H1 (cell line): ENCODE measurements at regions not wholly inside any gene's neighbourhood (a gene's known extent, or its start where the extent isn't known, plus 50 kb on each side); places are given as distances from the start of the nearest gene placed in this dataset.

Experiments
- CTCF ChIA-PET: fragments of 300-600 bp; sonication (Branson Sonifier 250); formaldehyde crosslinking; loops from one replicate; lab custom pipeline; 2021; ENCODE audit not compliant: partially characterized antibody; lab: Charles Lee
- POLR2A ChIA-PET: fragments of 300-600 bp; sonication (Branson Sonifier 250); formaldehyde crosslinking; loops from one replicate; lab custom pipeline; 2021; ENCODE audit warnings: inconsistent platforms; ENCODE audit not compliant: partially characterized antibody; lab: Charles Lee
- DNase-seq, 2 experiments: peaks; one replicate each; pipeline versions ENCODE4 v3.0.0 to v3.0.0-alpha.2; 2010 to 2022; ENCODE audit warnings: low spot score in 2 of 2, low read depth in 1 of 2, mixed read lengths in 1 of 2
- FAIRE-seq: peaks from 2 replicates; lab custom pipeline; 2011; peaks lifted over from hg19 to GRCh38; lab: Jason Lieb, UNC
- H2AFZ ChIP-seq: 2 replicates; pipeline ENCODE4 v1.8.1; 2012; ENCODE audit warnings: low read length, inconsistent platforms
- H2AK5ac ChIP-seq: 2 replicates; pipeline ENCODE4 v1.6.1; 2013; ENCODE audit warnings: low read depth, low read length
- H2BK120ac ChIP-seq: replicated peaks from 2 replicates; pipeline ENCODE3; 2013; ENCODE audit warnings: low read depth, low read length, inconsistent platforms
- H2BK12ac ChIP-seq: 2 replicates; pipeline ENCODE4 v1.6.1; 2013; ENCODE audit warnings: low read depth, low read length
- H2BK15ac ChIP-seq: 2 replicates; pipeline ENCODE4 v1.6.1; 2013; ENCODE audit warnings: low read length
- H2BK20ac ChIP-seq: 2 replicates; pipeline ENCODE4 v1.6.1; 2013; ENCODE audit warnings: low read length
- H2BK5ac ChIP-seq: 2 replicates; pipeline ENCODE4 v1.6.1; 2013; ENCODE audit warnings: low read depth, low read length
- H3K14ac ChIP-seq: 2 replicates; pipeline ENCODE4 v1.6.1; 2013; ENCODE audit warnings: inconsistent platforms; ENCODE audit not compliant: insufficient read length
- H3K18ac ChIP-seq: 2 replicates; pipeline ENCODE4 v1.6.1; 2013; ENCODE audit warnings: low read length; ENCODE audit errors: extremely low read depth
- H3K23ac ChIP-seq: 2 replicates; pipeline ENCODE4 v1.6.1; 2013; ENCODE audit warnings: inconsistent platforms; ENCODE audit not compliant: insufficient read length
- H3K23me2 ChIP-seq: 2 replicates; pipeline ENCODE4 v1.6.1; 2013; ENCODE audit warnings: low read depth, low read length
- H3K27ac ChIP-seq: 2 replicates; pipeline ENCODE4 v1.6.1; 2011; ENCODE audit warnings: low read depth, low read length, inconsistent platforms
- H3K27me3 ChIP-seq, 4 experiments: replicated peaks in 1 of 4; 1 replicate in 1 of 4; 2 replicates in 3 of 4; pipeline versions ENCODE4 v1.6.1 to v1.8.1; 2011 to 2013; ENCODE audit warnings: low read length in 3 of 4, mild to moderate bottlenecking in 3 of 4, inconsistent platforms in 2 of 4, mixed read lengths in 2 of 4, moderate library complexity in 1 of 4; ENCODE audit not compliant: control insufficient read depth in 3 of 4, insufficient read depth in 3 of 4; ENCODE audit errors: extremely low read depth in 1 of 4
- H3K36me3 ChIP-seq, 4 experiments: 2 replicates each; pipeline versions ENCODE4 v1.6.1 to v1.8.1; 2011 to 2013; ENCODE audit warnings: mild to moderate bottlenecking in 4 of 4, low read length in 3 of 4, moderate library complexity in 2 of 4, control low read depth in 1 of 4, inconsistent platforms in 1 of 4; ENCODE audit not compliant: insufficient read depth in 4 of 4, control insufficient read depth in 2 of 4
- H3K4ac ChIP-seq: replicated peaks from 2 replicates; pipeline ENCODE3; 2013; ENCODE audit warnings: low read length, low read depth, mixed read lengths, inconsistent platforms; ENCODE audit not compliant: insufficient read length
- H3K4me1 ChIP-seq, 4 experiments: replicated peaks in 1 of 4; 1 replicate in 1 of 4; 2 replicates in 3 of 4; pipeline versions ENCODE4 v1.6.1 to v1.8.1; 2011 to 2013; ENCODE audit warnings: low read length in 3 of 4, inconsistent platforms in 2 of 4, mixed read lengths in 1 of 4; ENCODE audit not compliant: insufficient read depth in 4 of 4, control insufficient read depth in 3 of 4
- H3K4me2 ChIP-seq, 2 experiments: 2 replicates each; pipeline versions ENCODE4 v1.6.1 to v1.8.1; 2011 to 2013; ENCODE audit warnings: low read depth in 2 of 2, low read length in 2 of 2, control low read depth in 1 of 2, inconsistent platforms in 1 of 2, mild to moderate bottlenecking in 1 of 2; ENCODE audit not compliant: insufficient read depth in 1 of 2
- H3K4me3 ChIP-seq, 4 experiments: fragments of 200-600, 300-600 bp in 1 of 4; sonication (generic), shearing (Covaris generic), sonication (Bioruptor Twin) in 1 of 4; 2 replicates each; pipeline versions ENCODE4 v1.5.1 to v1.8.1; 2011 to 2016; ENCODE audit warnings: low read length in 4 of 4, low read depth in 3 of 4, control low read depth in 2 of 4, inconsistent platforms in 2 of 4, mild to moderate bottlenecking in 2 of 4, mixed read lengths in 1 of 4, moderate library complexity in 1 of 4; ENCODE audit not compliant: insufficient read depth in 2 of 4; ENCODE audit errors: extremely low read depth in 1 of 4
- H3K56ac ChIP-seq: replicated peaks from 2 replicates; pipeline ENCODE3; 2013; ENCODE audit warnings: low read depth, mild to moderate bottlenecking, mixed read lengths, low read length, inconsistent platforms; ENCODE audit not compliant: insufficient read length
- H3K79me1 ChIP-seq: 2 replicates; pipeline ENCODE4 v1.6.1; 2013; ENCODE audit warnings: low read depth, low read length, control low read depth
- H3K79me2 ChIP-seq, 2 experiments: 2 replicates each; pipeline versions ENCODE4 v1.6.1 to v1.8.1; 2012 to 2013; ENCODE audit warnings: low read length in 2 of 2, mild to moderate bottlenecking in 2 of 2, inconsistent platforms in 1 of 2; ENCODE audit not compliant: insufficient read depth in 2 of 2, control insufficient read depth in 1 of 2
- H3K9ac ChIP-seq, 4 experiments: replicated peaks in 1 of 4; 1 replicate in 1 of 4; 2 replicates in 3 of 4; pipeline versions ENCODE4 v1.6.1 to v1.8.1; 2011 to 2013; ENCODE audit warnings: low read depth in 3 of 4, low read length in 3 of 4, control low read depth in 2 of 4, mild to moderate bottlenecking in 2 of 4, moderate library complexity in 2 of 4, inconsistent platforms in 1 of 4; ENCODE audit errors: extremely low read depth in 1 of 4
- H3K9me3 ChIP-seq, 2 experiments: 2 replicates each; pipeline versions ENCODE4 v1.6.1 to v1.8.1; 2012 to 2013; ENCODE audit warnings: mild to moderate bottlenecking in 2 of 2, moderate library complexity in 2 of 2, control low read depth in 1 of 2, inconsistent platforms in 1 of 2, low read depth in 1 of 2, low read length in 1 of 2, mixed read lengths in 1 of 2; ENCODE audit not compliant: insufficient read depth in 2 of 2
- H4K20me1 ChIP-seq, 2 experiments: replicated peaks in 1 of 2; 2 replicates each; pipeline versions ENCODE3 to v1.8.1; 2011 to 2013; ENCODE audit warnings: inconsistent platforms in 2 of 2, low read length in 2 of 2, mild to moderate bottlenecking in 1 of 2; ENCODE audit not compliant: insufficient read depth in 2 of 2, control insufficient read depth in 1 of 2
- H4K5ac ChIP-seq: 2 replicates; pipeline ENCODE4 v1.6.1; 2013; ENCODE audit warnings: low read length, low read depth, mixed read lengths, inconsistent platforms; ENCODE audit not compliant: insufficient read length
- H4K8ac ChIP-seq: 2 replicates; pipeline ENCODE4 v1.8.0; 2013; ENCODE audit warnings: mild to moderate bottlenecking, moderate library complexity, low read length, inconsistent platforms; ENCODE audit not compliant: insufficient read depth; ENCODE audit errors: extremely low read depth
- H4K91ac ChIP-seq: replicated peaks from 2 replicates; pipeline ENCODE3; 2013; ENCODE audit warnings: low read length, mixed read lengths, inconsistent platforms; ENCODE audit not compliant: insufficient read length
- ASH2L ChIP-seq: fragments of 200-600, 300-600 bp; sonication (generic); IDR thresholded peaks from one replicate; pipeline ENCODE4 v1.7.1; 2017; ENCODE audit warnings: low read length
- BRCA1 ChIP-seq: IDR thresholded peaks from 2 replicates; pipeline ENCODE4 v1.6.1; 2012; ENCODE audit warnings: low read depth, low read length, improper control_type of control experiment
- CEBPB ChIP-seq: IDR thresholded peaks from 2 replicates; pipeline ENCODE4 v1.6.1; 2012; ENCODE audit warnings: low read depth, low read length
- CHD1 ChIP-seq: IDR thresholded peaks from 2 replicates; pipeline ENCODE4 v1.6.1; 2012; ENCODE audit warnings: low read depth, low read length, improper control_type of control experiment
- CREB1 ChIP-seq: IDR thresholded peaks from 2 replicates; pipeline ENCODE4 v1.6.1; 2012; ENCODE audit warnings: inconsistent platforms
- HDAC6 ChIP-seq: IDR thresholded peaks from one replicate; pipeline ENCODE4 v1.7.1; 2012; ENCODE audit warnings: low read depth, mild to moderate bottlenecking, inconsistent platforms, low read length, moderate library complexity
- NANOG ChIP-seq: IDR thresholded peaks from 2 replicates; pipeline ENCODE4 v1.6.1; 2011; ENCODE audit warnings: low read length, low read depth, mild to moderate bottlenecking, inconsistent platforms; ENCODE audit not compliant: insufficient read depth, poor library complexity, severe bottlenecking
- RXRA ChIP-seq: IDR thresholded peaks from 2 replicates; pipeline ENCODE4 v1.6.1; 2011; ENCODE audit warnings: low read depth, mild to moderate bottlenecking, low read length, moderate library complexity; ENCODE audit not compliant: insufficient read depth
- SIN3A ChIP-seq, 2 experiments: IDR thresholded peaks in 1 of 2; conservative IDR thresholded peaks in 1 of 2; 2 replicates each; pipeline ENCODE4 v1.6.1; 2011 to 2012; ENCODE audit warnings: low read length in 2 of 2, improper control_type of control experiment in 1 of 2, low read depth in 1 of 2, mild to moderate bottlenecking in 1 of 2
- SP2 ChIP-seq: IDR thresholded peaks from 2 replicates; pipeline ENCODE4 v1.6.1; 2012; ENCODE audit warnings: mild to moderate bottlenecking, low read length, inconsistent platforms
- SUZ12 ChIP-seq: fragments of 200-600 bp; sonication (generic); IDR thresholded peaks from 2 replicates; pipeline ENCODE4 v1.6.1; 2012; ENCODE audit warnings: mild to moderate bottlenecking, inconsistent platforms, low read length, moderate library complexity, mixed read lengths
- ZNF274 ChIP-seq: IDR thresholded peaks from 2 replicates; pipeline ENCODE4 v1.7.0; 2012; ENCODE audit warnings: low read length, borderline replicate concordance; ENCODE audit errors: extremely low read depth
- WGBS, 2 experiments: shearing (Covaris generic) in 1 of 2; methylation state at CpG; one replicate each; pipeline versions ENCODE4 v1.1.6 to v1.1.7; 2013 to 2015; ENCODE audit warnings: low lambda C conversion rate in 2 of 2, mixed read lengths in 2 of 2, inconsistent platforms in 1 of 2, low coverage in 1 of 2, missing lambda C conversion rate in 1 of 2; ENCODE audit not compliant: insufficient replicate concordance in 2 of 2, insufficient coverage in 1 of 2, insufficient read length in 1 of 2; ENCODE audit errors: extremely low coverage in 1 of 2, missing lambda C conversion rate in 1 of 2; 5-methylcytosine and 5-hydroxymethylcytosine counted together
- TF ChIP-seq, protein P1 (sequence below), 3 experiments: IDR thresholded peaks; 1 replicate in 2 of 3; 2 replicates in 1 of 3; pipeline versions ENCODE4 v1.5.1 to v1.6.1; 2011; ENCODE audit warnings: low read length in 3 of 3, mild to moderate bottlenecking in 3 of 3, inconsistent platforms in 2 of 3, low read depth in 1 of 3, moderate library complexity in 1 of 3; ENCODE audit not compliant: insufficient read depth in 1 of 3; ENCODE audit errors: control extremely low read depth in 1 of 3

DNA sequence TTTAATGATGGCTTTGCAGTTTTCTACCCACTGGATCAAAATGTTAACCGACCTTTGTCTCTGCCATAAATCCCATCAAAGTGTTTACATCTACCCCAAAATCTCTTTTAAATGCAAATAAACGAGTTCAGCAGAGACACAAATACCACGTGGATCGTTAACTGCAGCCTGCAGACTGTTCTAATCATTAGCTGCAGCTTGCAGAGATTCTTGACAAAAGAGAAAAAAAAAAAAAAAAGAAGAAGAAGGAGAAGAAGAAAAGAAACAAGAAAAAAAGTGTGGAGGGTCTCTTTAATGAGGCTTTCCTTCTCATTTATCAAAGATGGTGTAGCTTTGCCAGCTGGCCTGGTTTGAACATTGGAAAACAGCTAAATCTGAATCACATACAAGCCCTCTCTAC lies 275.7 kb downstream of the NEDD1 start:
- H4K8ac ChIP-seq = no peak overlapping the region
- H3K4me2 ChIP-seq = no peak overlapping the region
- no peaks in the 10 kb centered on the region for H3K79me1 ChIP-seq
- H2AK5ac ChIP-seq = no peak overlapping the region
- H3K23me2 ChIP-seq = no peaks in the 10 kb centered on the region; the same call in 1 of the 2 replicates
- CTCF ChIA-PET = interaction anchor here (1.0 kb wide), 1 partner anchor 34 kb away, joined by 3 read pairs; no protein-coding TSS in a partner anchor
- no peak overlapping the region for H2BK5ac ChIP-seq
- 0 out of 4 replicates have a peak, but pooled peaks cover 0 to 3% of the 10 kb centered on the region in 2 experiments for H3K9me3 ChIP-seq
- H3K36me3 ChIP-seq = no peaks in the 10 kb centered on the region
- H3K23ac ChIP-seq = no peak overlapping the region
- no peak overlapping the region for H3K9ac ChIP-seq
- 83% methylated on average over 4 of the region's 4 CpGs; no CpG with 5 or more reads in 1 of the 2 experiments for WGBS, 2 experiments
- H2BK120ac ChIP-seq = no peak overlapping the region
- no peak overlapping the region for H3K18ac ChIP-seq
- H3K4me1 ChIP-seq = peaks cover 0 to 6% (median 4%) of the 10 kb centered on the region in 4 experiments; a peak in 4 of 7 replicates
- DNase-seq (no peak), FAIRE-seq (no peak)
- no peak overlapping the region for H4K91ac ChIP-seq
- no peak overlapping the region for H3K56ac ChIP-seq
- no peak overlapping the region for H2BK15ac ChIP-seq
- H3K27me3 ChIP-seq = no peaks in the 10 kb centered on the region
- no peak overlapping the region for H3K27ac ChIP-seq
- no peaks in the 10 kb centered on the region for H4K20me1 ChIP-seq
- H3K79me2 ChIP-seq = no peaks in the 10 kb centered on the region
- no peak overlapping the region for H3K4ac ChIP-seq
- no peak overlapping the region for H3K14ac ChIP-seq
- no peak overlapping the region for H2AFZ ChIP-seq
- H2BK12ac ChIP-seq = no peak overlapping the region
- POLR2A ChIA-PET = no interaction called here
- no peak overlapping the region for H2BK20ac ChIP-seq
- H4K5ac ChIP-seq = no peak overlapping the region
- H3K4me3 ChIP-seq = no peak overlapping the region
- TF ChIP-seq SIN3A (conservative IDR thresholded peaks at IDR 0.05 in 1 of 2, IDR thresholded peaks at IDR 0.05 in 1 of 2; ENCODE audit: low read depth in 1 of 2, low read length in 2 of 2) = no peak
- TF ChIP-seq HDAC6 = no peak
- no peak for TF ChIP-seq NANOG
- no peak for TF ChIP-seq SUZ12
- no peak for TF ChIP-seq CHD1
- TF ChIP-seq SP2 = no peak
- no peak for TF ChIP-seq CREB1
- TF ChIP-seq CEBPB = no peak
- TF ChIP-seq RXRA = no peak
- no peak for TF ChIP-seq ASH2L
- TF ChIP-seq, protein P1, sequence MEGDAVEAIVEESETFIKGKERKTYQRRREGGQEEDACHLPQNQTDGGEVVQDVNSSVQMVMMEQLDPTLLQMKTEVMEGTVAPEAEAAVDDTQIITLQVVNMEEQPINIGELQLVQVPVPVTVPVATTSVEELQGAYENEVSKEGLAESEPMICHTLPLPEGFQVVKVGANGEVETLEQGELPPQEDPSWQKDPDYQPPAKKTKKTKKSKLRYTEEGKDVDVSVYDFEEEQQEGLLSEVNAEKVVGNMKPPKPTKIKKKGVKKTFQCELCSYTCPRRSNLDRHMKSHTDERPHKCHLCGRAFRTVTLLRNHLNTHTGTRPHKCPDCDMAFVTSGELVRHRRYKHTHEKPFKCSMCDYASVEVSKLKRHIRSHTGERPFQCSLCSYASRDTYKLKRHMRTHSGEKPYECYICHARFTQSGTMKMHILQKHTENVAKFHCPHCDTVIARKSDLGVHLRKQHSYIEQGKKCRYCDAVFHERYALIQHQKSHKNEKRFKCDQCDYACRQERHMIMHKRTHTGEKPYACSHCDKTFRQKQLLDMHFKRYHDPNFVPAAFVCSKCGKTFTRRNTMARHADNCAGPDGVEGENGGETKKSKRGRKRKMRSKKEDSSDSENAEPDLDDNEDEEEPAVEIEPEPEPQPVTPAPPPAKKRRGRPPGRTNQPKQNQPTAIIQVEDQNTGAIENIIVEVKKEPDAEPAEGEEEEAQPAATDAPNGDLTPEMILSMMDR (IDR thresholded peaks at IDR 0.05; ENCODE audit: control extremely low read depth in 1 of 3, insufficient read depth in 1 of 3, low read depth in 1 of 3, low read length in 3 of 3) = no peak
- no peak for TF ChIP-seq ZNF274
- no peak for TF ChIP-seq BRCA1
